ENCODE measurements at regions not wholly inside any gene's neighbourhood (a gene's known extent, or its start where the extent isn't known, plus 50 kb on each side); places are given as distances from the start of the nearest gene placed in this dataset.

DNA sequence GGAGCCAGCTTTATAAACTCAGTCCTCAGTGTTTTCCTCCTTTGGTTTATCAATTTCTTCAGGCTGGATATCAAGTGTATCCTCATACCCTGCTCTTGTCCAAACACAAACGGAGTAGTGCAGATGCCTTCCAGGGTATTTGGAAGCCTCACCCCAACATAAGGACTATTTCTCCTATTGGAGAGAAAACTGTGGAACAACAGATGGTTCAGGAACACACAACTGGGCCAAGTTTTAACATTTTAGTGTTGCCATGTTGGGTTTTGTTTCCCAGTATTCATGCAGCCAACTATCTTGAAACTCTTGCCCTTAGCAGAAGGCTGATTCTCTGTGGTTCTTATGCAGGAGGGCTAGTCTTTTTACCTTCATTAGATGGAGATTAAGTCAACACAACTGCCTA lies 398.1 kb downstream of the GABRB3 start:
- no peak for DNase-seq

- no peak for DNase-seq
Measured at GRCh38 chr15:26372706-26373105, 400.2 kb downstream of the GABRB3 start.

GRCh38 chr15:26365077-26365476 lies 407.8 kb downstream of the GABRB3 start:
- DNase-seq: no peak

DNA sequence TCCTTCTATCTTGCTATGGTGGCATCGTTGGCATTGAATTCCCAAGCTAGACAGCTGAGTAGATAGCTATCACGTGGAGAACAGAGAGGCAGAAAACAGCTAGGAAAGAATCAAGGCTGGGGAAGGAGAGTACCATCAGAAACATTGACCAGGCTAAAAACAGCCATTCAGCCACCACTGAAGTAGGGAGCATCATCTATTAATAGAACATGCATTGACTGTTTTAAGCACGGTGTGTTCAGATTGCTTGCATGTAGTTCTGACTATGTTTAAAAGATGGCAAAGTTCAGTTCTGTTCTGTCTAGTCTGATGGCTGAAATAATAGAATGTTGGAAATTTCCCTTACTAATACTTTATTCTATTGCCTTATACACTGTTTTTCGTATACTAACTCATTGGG lies 413.0 kb downstream of the GABRB3 start:
- DNase-seq: no peak

DNA sequence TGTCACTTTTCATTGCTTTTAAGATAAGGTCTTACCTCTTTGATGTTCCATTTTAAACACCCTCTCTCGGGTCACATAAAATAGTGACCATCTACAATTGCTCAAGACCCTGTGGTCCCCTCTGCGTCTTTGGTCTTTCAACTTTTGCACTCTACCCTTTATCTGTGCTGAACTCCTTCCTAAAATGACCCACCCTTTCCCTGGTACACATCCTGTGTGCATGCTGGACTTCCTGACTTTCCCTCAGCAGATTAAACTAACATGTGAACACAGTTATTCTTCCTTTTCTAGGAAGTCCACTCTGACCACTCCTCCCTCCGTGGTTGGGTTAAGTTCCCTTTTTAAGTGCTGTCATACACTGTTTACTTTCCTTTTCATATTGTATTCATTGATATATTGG lies 414.2 kb downstream of the GABRB3 start:
- DNase-seq: no peak

- DNase-seq: no peak
Measured at GRCh38 chr15:26357653-26358052, 415.2 kb downstream of the GABRB3 start.

DNA sequence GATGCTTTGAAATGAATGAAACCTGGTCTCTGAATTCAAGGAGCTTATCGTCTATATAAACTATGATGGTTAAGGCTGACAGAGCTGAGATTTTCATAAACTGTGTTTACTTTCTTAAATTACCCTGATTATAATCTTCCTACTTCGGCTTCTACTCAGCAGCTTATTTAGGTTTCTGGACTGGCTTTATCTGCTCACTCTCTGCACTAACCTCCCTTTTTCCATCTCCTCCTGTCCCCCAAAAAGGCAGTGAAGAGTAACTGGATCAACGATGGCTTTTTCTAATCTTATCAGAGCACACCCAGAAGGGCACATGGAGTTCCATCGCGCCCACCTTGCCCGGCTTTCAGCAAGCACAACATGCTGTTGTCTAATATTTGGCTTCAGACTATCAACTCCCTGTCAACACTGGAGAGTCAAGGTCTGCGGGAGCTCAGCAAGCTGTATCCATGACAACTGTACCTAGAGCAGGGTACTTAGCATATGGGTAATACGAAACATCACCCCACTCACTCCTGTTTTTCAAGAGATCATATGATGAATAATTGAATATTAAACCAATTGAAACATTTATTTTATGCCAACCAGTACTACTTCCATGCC lies 417.3 kb downstream of the GABRB3 start:
- no peak for DNase-seq

- no peak for DNase-seq
Measured at GRCh38 chr15:26352909-26353308, 420.0 kb downstream of the GABRB3 start.

DNA sequence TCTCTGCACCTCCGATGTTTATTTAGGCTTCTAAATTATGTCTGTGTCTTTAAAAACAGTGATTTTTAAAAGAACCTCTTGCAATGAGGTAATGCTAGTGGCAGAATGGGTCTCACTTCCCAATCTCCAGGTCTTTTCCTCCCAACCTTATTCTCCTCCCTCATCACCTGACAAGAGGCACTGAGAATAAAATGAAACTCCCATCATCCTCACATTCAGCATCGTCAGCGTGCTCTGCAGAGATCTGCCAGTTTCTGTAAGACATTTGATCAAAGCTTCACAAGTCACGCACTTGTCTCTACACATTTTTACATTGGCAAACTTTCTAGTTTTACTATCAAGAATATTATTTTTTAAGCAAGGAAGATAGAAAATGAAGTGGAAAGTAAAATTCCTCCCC lies 420.5 kb downstream of the GABRB3 start:
- DNase-seq: no peak

DNA sequence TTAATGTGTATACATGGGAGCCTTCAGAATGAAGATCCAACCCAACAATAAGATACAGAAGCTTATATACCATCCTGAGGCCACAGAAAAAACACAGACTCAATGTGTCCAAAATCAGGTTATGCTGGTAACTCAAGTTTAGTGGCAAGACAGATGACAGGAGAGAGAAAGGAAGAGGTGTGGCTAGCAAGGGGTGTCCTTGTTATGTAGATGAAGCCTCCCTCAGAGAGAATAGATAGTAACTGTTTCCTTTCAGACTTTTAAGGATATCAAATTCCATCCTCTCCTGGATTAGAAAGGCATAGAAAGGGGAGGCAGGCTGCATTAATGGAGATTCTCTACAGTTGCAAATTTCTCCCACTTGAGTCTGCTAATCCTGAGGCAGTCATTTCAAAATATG lies 447.4 kb downstream of the GABRB3 start:
- DNase-seq: no peak

DNA sequence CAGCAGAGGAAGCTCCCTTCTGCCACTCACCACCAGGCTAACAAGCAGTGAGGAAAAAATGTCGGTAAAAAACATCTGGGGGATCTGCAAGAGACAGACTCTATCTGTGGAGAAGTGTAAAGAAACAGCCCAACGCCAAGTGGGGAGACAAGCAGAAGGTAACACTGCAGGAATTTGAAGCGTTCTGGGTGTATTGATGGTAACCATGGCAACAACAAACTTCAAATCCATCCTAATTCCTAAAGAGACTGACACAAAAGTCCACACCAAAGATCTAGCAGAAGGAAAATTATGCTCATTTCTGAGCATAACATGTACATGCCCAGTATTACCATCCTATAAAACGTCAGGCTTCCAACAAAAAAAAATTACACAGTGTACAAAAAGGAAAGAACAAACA lies 449.3 kb downstream of the GABRB3 start:
- no peak for DNase-seq

- DNase-seq: no peak
Measured at GRCh38 chr15:26318689-26319088, 454.2 kb downstream of the GABRB3 start.

GRCh38 chr15:26314577-26314976 lies 451.4 kb upstream of the ATP10A start:
- DNase-seq: no peak

GRCh38 chr15:26311710-26312236 lies 448.6 kb upstream of the ATP10A start:
- no peak for DNase-seq

- no peak for DNase-seq
Measured at GRCh38 chr15:26298659-26299170, 435.6 kb upstream of the ATP10A start.

- no peak for DNase-seq
Measured at GRCh38 chr15:26298010-26298658, 435.0 kb upstream of the ATP10A start.

DNA sequence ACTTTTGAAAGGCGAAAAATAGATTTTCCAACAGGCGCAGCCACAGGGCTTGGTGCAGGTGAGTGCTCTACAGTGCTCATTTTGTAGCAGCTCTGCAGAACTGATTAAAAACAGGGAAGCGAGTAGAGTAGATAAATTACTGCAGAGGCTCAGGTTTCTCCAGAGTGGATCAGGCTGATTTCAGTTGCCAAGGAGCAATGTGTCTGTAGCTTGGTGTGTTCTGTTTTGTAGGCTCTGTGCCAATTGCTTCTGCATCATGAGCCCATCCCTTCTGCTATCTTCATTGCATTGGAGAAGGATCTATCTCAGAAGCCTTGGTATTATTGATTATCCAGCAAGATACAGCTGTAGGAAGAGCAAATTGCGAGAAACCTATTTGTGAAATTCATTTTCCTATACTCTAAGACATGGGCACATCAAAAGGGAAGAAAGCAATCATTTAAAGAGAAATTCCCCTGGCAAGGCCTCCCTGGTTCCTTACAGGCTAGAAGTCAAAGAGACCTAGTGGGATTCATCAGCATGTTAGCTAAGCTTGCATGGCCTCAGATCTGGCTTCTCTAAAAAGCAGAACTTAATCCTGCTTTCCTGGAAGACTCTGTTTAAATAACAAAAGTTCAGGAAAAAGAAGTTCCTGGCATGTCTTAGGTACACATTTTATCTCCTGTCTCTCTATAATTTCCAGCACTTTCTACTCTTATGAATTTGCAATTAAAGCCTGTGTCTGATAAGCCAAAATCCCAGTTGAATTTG lies 432.4 kb upstream of the ATP10A start:
- DNase-seq: no peak

DNA sequence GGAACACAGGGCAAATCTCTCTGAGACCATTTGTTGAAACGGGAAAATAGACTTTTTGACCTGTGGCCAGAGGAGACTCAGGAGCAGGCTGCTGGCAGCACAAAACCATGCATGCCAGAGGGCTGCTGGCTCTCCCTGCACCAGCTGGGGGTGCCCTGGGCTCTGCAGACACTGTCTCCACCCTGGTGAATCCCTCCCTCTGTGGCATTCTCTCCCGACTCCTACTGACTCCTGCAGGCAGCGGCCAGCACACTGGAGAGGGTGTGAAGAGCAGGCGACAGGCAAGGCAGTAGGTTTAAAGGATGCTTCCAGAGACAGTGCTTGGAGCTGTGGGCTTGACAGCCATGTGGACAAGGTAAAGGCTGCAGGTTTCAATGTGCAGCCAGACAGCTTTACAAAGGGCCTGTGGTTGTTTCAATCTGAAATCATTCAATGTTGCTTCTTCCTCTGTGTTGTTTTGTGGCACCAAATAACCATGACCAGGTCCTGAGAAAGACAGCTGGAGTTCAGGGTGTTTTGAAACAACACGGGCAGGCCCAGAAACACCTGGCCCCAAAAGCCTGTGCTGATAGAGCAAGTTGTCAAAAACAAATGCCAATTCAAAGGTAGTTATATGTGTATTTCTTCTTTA lies 431.0 kb upstream of the ATP10A start:
- no peak for DNase-seq

DNA sequence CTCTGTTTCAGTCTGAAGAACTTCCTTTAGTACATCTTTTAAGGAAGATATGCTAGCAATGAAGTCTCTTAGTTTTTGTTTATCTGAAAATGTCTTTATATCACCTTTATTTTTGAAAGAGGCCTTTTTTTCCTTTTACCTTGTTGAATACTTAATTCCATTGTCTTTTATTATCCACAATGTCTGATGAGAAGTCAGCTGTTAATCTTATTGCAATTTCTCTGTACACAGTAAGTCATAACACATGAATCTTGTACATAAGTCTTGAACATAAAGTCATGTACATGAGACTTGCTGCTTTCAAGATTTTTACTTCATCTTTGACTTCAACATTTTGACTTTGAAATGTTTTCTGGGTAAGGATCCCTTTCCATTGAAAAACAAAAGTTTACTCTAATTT lies 424.3 kb upstream of the ATP10A start:
- DNase-seq: no peak

GRCh38 chr15:26280281-26280680 lies 417.2 kb upstream of the ATP10A start:
- no peak for DNase-seq

DNA sequence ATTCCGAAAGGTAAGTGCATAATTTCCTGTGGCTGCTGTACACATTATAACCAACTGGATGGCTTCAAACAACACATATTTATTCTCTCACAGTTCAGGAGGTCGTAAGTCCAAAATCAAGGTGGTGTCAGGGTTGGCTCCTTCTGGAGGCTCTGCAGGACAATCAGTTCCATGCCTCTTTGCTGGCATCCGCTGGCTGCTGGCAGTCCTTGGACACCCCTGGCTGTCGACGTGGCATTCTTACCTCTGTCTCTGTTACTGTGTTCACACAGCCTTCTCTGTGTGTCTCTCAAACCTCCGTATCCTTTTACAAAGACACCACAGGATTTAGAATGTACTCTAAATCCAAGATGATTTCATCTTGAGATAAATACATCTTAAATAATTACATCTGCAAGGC lies 398.8 kb upstream of the ATP10A start:
- DNase-seq: no peak

- no peak for DNase-seq
Measured at GRCh38 chr15:26261413-26261812, 398.3 kb upstream of the ATP10A start.

DNA sequence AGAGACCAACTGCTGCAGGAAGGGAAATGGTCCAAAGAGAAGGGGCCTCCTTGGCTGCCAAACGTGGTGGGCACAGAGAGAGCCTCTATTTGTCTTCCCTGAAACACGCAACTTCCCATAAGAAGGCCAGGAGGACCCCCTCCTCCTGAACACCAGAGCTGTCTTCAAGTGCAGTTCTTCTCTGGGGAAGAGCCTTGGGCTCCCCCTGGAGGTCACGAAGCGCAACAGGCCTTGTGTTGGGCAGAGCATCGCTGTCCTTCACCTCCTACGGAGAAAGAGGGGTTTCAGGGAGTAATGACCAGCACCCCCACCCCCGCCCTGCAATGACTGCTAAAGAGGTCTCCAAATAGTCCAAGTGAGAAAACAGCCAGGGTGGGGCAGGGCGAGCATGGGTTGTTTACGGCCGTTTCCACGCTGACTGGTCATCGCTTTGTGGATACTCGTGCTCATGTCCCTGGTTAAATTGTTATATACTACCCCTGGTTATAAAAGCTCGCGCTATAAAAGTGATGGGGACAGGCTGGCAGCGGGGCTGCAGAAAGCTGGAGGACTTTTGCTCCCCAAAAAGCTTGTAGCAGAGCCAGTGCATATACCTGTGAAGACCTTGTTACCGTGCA lies 397.5 kb upstream of the ATP10A start:
- no peak for DNase-seq

All from NCI-H187 (cell line).